Hepatocyte (in vitro differentiated cells): ENCODE measurements at regions not wholly inside any gene's neighbourhood (a gene's known extent, or its start where the extent isn't known, plus 50 kb on each side); places are given as distances from the start of the nearest gene placed in this dataset.

ENCODE experiments used
- DNase-seq: peaks from one replicate; pipeline ENCODE4 v3.0.0-alpha.2; 2016; ENCODE audit warnings: low spot score
- H2AFZ ChIP-seq: fragments of 200-600 bp; sonication (generic); 2 replicates; pipeline ENCODE4 v1.6.0; 2016; ENCODE audit warnings: antibody characterized with exemption, mild to moderate bottlenecking
- H3K27ac ChIP-seq: fragments of 200-600 bp; sonication (generic); 2 replicates; pipeline ENCODE4 v1.5.1; 2016; ENCODE audit warnings: mild to moderate bottlenecking
- H3K27me3 ChIP-seq: fragments of 200-600 bp; sonication (generic); 2 replicates; pipeline ENCODE4 v1.6.1; 2016
- H3K36me3 ChIP-seq: fragments of 200-600 bp; sonication (generic); replicated peaks from 2 replicates; pipeline ENCODE4 v1.5.1; 2016; ENCODE audit warnings: low read depth; ENCODE audit not compliant: insufficient read depth
- H3K4me1 ChIP-seq: fragments of 200-600 bp; sonication (generic); 2 replicates; pipeline ENCODE4 v1.5.1; 2016; ENCODE audit warnings: mild to moderate bottlenecking, moderate library complexity; ENCODE audit not compliant: insufficient read depth
- H3K4me2 ChIP-seq: fragments of 200-600 bp; sonication (generic); 2 replicates; pipeline ENCODE4 v1.6.0; 2016
- H3K4me3 ChIP-seq: fragments of 200-600 bp; sonication (generic); 2 replicates; pipeline ENCODE4 v1.5.1; 2016; ENCODE audit warnings: mild to moderate bottlenecking
- H3K79me2 ChIP-seq: fragments of 200-600 bp; sonication (generic); 2 replicates; pipeline ENCODE4 v1.6.0; 2017; ENCODE audit warnings: mild to moderate bottlenecking
- H3K9me2 ChIP-seq: fragments of 200-600 bp; sonication (generic); replicated peaks from 2 replicates; pipeline ENCODE4 v1.6.0; 2017; ENCODE audit warnings: mild to moderate bottlenecking; ENCODE audit not compliant: insufficient read depth
- H3K9me3 ChIP-seq: fragments of 200-600 bp; sonication (generic); 2 replicates; pipeline ENCODE4 v1.5.1; 2016; ENCODE audit warnings: low read depth, mild to moderate bottlenecking
- H4K20me1 ChIP-seq: fragments of 200-600 bp; sonication (generic); 2 replicates; pipeline ENCODE4 v1.6.0; 2016; ENCODE audit warnings: mild to moderate bottlenecking; ENCODE audit not compliant: insufficient read depth, poor library complexity, severe bottlenecking
- CTCF ChIP-seq: fragments of 200-600 bp; sonication (generic); IDR thresholded peaks from 2 replicates; pipeline ENCODE4 v1.5.1; 2016; ENCODE audit warnings: antibody characterized with exemption, mild to moderate bottlenecking; ENCODE audit not compliant: poor library complexity
- EZH2 ChIP-seq: fragments of 200-600 bp; sonication (generic); IDR thresholded peaks from 2 replicates; pipeline ENCODE4 v1.6.1; 2016; ENCODE audit warnings: antibody characterized with exemption, mild to moderate bottlenecking, borderline replicate concordance
- EZH2phosphoT487 ChIP-seq: fragments of 200-600 bp; sonication (generic); IDR thresholded peaks from one replicate; pipeline ENCODE4 v1.6.1; 2018; ENCODE audit warnings: antibody characterized with exemption, mild to moderate bottlenecking, low read depth, moderate library complexity; ENCODE audit not compliant: unreplicated experiment, severe bottlenecking
- WGBS: methylation state at CpG from one replicate; pipeline ENCODE4 v1.1.6; 2016; ENCODE audit warnings: low lambda C conversion rate; ENCODE audit errors: missing lambda C conversion rate; 5-methylcytosine and 5-hydroxymethylcytosine counted together

GRCh38 chr18:40431071-40431985 is 1523.7 kb upstream of the PIK3C3 start:
- Histone ChIP-seq H3K4me3 (no peak overlapping the region), H3K79me2 (no peaks in the 10 kb centered on the region), H4K20me1 (no peaks in the 10 kb centered on the region), H3K27ac (no peak overlapping the region), H3K4me2 (peak overlapping the region; percentile 58), H3K9me2 (no peaks in the 10 kb centered on the region), H3K36me3 (no peaks in the 10 kb centered on the region), H2AFZ (peak overlapping the region; percentile 4), H3K27me3 (no peaks in the 10 kb centered on the region), H3K4me1 (peaks cover 11% of the 10 kb centered on the region), H3K9me3 (no peaks in the 10 kb centered on the region)
- peak; percentile 16 for DNase-seq
- WGBS, result 34% methylated on average over 6 of the region's 6 CpGs
- TF ChIP-seq EZH2, result no peak
- no peak for TF ChIP-seq CTCF
- TF ChIP-seq EZH2phosphoT487, result peak; percentile 98

GRCh38 chr18:40423291-40423690 is 1531.7 kb upstream of the PIK3C3 start:
- TF ChIP-seq EZH2phosphoT487 (no peak), CTCF (no peak), EZH2 (no peak)
- 90% methylated on average over 2 of the region's 2 CpGs for WGBS
- H3K27me3 ChIP-seq, result no peaks in the 10 kb centered on the region

GRCh38 chr18:40420675-40421074 is 1534.4 kb upstream of the PIK3C3 start:
- no peaks in the 10 kb centered on the region for H3K9me3 ChIP-seq
- no peak overlapping the region for H3K4me2 ChIP-seq
- H4K20me1 ChIP-seq, result no peaks in the 10 kb centered on the region
- no peak overlapping the region for H3K27ac ChIP-seq
- H3K4me3 ChIP-seq, result no peak overlapping the region
- H2AFZ ChIP-seq, result no peak overlapping the region
- DNase-seq, result no peak
- H3K36me3 ChIP-seq, result no peaks in the 10 kb centered on the region
- no peaks in the 10 kb centered on the region for H3K9me2 ChIP-seq
- TF ChIP-seq EZH2phosphoT487 (no peak), EZH2 (no peak), CTCF (no peak)
- no peaks in the 10 kb centered on the region for H3K79me2 ChIP-seq
- H3K4me1 ChIP-seq, result no peaks in the 10 kb centered on the region
- 94% methylated on average over 1 of the region's 1 CpG for WGBS
- H3K27me3 ChIP-seq, result no peaks in the 10 kb centered on the region

More at GRCh38 chr18:40423291-40423690, 1531.7 kb upstream of the PIK3C3 start:
- no peaks in the 10 kb centered on the region for H3K9me2 ChIP-seq
- H4K20me1 ChIP-seq, result no peaks in the 10 kb centered on the region
- H3K36me3 ChIP-seq, result no peaks in the 10 kb centered on the region
- no peak overlapping the region for H3K27ac ChIP-seq
- H3K4me3 ChIP-seq, result no peak overlapping the region
- H3K4me1 ChIP-seq, result no peaks in the 10 kb centered on the region
- H2AFZ ChIP-seq, result no peak overlapping the region
- no peak overlapping the region for H3K4me2 ChIP-seq
- H3K9me3 ChIP-seq, result no peaks in the 10 kb centered on the region
- H3K79me2 ChIP-seq, result no peaks in the 10 kb centered on the region
- DNase-seq, result no peak

- Histone ChIP-seq H3K9me3 (no peaks in the 10 kb centered on the region), H3K4me2 (no peak overlapping the region), H3K79me2 (no peaks in the 10 kb centered on the region), H3K36me3 (no peaks in the 10 kb centered on the region), H2AFZ (no peak overlapping the region), H3K4me3 (no peak overlapping the region), H4K20me1 (no peaks in the 10 kb centered on the region), H3K9me2 (no peaks in the 10 kb centered on the region), H3K27me3 (no peaks in the 10 kb centered on the region), H3K4me1 (no peaks in the 10 kb centered on the region), H3K27ac (no peak overlapping the region)
- 73% methylated on average over 1 of the region's 1 CpG for WGBS
- DNase-seq, result no peak
- TF ChIP-seq EZH2, result no peak
- no peak for TF ChIP-seq EZH2phosphoT487
- no peak for TF ChIP-seq CTCF
These were observed 1537.5 kb upstream of the PIK3C3 start for GRCh38 chr18:40417501-40417900.
